ENCODE measurements at regions not wholly inside any gene's neighbourhood (a gene's known extent, or its start where the extent isn't known, plus 50 kb on each side); places are given as distances from the start of the nearest gene placed in this dataset.

- TF ChIP-seq, protein P1, sequence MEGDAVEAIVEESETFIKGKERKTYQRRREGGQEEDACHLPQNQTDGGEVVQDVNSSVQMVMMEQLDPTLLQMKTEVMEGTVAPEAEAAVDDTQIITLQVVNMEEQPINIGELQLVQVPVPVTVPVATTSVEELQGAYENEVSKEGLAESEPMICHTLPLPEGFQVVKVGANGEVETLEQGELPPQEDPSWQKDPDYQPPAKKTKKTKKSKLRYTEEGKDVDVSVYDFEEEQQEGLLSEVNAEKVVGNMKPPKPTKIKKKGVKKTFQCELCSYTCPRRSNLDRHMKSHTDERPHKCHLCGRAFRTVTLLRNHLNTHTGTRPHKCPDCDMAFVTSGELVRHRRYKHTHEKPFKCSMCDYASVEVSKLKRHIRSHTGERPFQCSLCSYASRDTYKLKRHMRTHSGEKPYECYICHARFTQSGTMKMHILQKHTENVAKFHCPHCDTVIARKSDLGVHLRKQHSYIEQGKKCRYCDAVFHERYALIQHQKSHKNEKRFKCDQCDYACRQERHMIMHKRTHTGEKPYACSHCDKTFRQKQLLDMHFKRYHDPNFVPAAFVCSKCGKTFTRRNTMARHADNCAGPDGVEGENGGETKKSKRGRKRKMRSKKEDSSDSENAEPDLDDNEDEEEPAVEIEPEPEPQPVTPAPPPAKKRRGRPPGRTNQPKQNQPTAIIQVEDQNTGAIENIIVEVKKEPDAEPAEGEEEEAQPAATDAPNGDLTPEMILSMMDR (conservative IDR thresholded peaks at IDR 0.05; ENCODE audit: low read depth, low read length), result no peak
- no peak for TF ChIP-seq EZH2 (IDR thresholded peaks at IDR 0.05; ENCODE audit: borderline replicate concordance, low read depth, low read length, poor library complexity, severe bottlenecking)
These were observed 901.7 kb downstream of the LRFN5 start for GRCh38 chr14:42508209-42508946.
